SK-N-MC (cell line): ENCODE measurements at regions not wholly inside any gene's neighbourhood (a gene's known extent, or its start where the extent isn't known, plus 50 kb on each side); places are given as distances from the start of the nearest gene placed in this dataset.

Source experiments
- EZH2 ChIP-seq: fragments of 200-600 bp; sonication (generic); IDR thresholded peaks from one replicate; pipeline ENCODE4 v1.6.1; 2017; ENCODE audit warnings: antibody characterized with exemption
- FOXP2 ChIP-seq: optimal IDR thresholded peaks from 2 replicates; pipeline ENCODE3; 2011; ENCODE audit warnings: mild to moderate bottlenecking, moderate library complexity; ENCODE audit not compliant: insufficient read depth; ENCODE audit errors: extremely low read length, control extremely low read depth
- POLR2AphosphoS5 ChIP-seq: IDR thresholded peaks from 2 replicates; pipeline ENCODE4 v1.6.1; 2012; ENCODE audit warnings: mild to moderate bottlenecking, low read depth, low read length, borderline replicate concordance

GRCh38 chr11:106379712-106380111, 302.2 kb downstream of the AASDHPPT start:
- TF ChIP-seq POLR2AphosphoS5 (no peak), EZH2 (no peak), FOXP2 (no peak)
